Epithelial cell of esophagus (primary cell): ENCODE measurements at regions not wholly inside any gene's neighbourhood (a gene's known extent, or its start where the extent isn't known, plus 50 kb on each side); places are given as distances from the start of the nearest gene placed in this dataset.

Experiments
- DNase-seq: peaks from one replicate; pipeline ENCODE4 v3.0.0; 2010; ENCODE audit warnings: low read depth
- H3K4me3 ChIP-seq: 2 replicates; pipeline ENCODE4 v1.5.1; 2011; ENCODE audit warnings: mild to moderate bottlenecking, low read length, control low read depth
- TF ChIP-seq, protein P1 (sequence below): IDR thresholded peaks from 2 replicates; pipeline ENCODE4 v1.5.1; 2011; ENCODE audit warnings: low read depth, mild to moderate bottlenecking, low read length, control low read depth, inconsistent platforms; ENCODE audit not compliant: insufficient read depth; ENCODE audit errors: missing control alignments

DNA sequence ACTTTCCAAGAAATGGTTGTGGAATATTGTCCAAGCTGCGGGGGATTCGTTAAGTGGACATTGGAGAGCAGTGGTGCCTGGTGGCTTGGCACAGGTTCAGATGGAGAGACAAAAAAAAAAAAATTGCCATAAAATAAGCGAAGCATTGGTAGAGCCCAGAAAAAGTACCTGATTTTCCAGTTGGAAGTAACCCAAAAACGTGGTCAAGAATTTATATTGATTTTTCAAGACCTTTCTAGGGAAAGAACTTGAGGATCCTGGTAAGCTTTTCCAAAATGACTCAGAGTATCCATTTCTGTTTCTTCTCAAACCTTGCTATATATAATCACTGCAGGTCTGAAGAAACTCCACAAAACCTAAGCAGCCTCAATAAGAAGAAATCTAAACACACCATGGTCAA is 94.6 kb downstream of the ING1 start:
- TF ChIP-seq, protein P1, sequence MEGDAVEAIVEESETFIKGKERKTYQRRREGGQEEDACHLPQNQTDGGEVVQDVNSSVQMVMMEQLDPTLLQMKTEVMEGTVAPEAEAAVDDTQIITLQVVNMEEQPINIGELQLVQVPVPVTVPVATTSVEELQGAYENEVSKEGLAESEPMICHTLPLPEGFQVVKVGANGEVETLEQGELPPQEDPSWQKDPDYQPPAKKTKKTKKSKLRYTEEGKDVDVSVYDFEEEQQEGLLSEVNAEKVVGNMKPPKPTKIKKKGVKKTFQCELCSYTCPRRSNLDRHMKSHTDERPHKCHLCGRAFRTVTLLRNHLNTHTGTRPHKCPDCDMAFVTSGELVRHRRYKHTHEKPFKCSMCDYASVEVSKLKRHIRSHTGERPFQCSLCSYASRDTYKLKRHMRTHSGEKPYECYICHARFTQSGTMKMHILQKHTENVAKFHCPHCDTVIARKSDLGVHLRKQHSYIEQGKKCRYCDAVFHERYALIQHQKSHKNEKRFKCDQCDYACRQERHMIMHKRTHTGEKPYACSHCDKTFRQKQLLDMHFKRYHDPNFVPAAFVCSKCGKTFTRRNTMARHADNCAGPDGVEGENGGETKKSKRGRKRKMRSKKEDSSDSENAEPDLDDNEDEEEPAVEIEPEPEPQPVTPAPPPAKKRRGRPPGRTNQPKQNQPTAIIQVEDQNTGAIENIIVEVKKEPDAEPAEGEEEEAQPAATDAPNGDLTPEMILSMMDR = no peak
- no peak for DNase-seq
- no peak overlapping the region for H3K4me3 ChIP-seq

DNA sequence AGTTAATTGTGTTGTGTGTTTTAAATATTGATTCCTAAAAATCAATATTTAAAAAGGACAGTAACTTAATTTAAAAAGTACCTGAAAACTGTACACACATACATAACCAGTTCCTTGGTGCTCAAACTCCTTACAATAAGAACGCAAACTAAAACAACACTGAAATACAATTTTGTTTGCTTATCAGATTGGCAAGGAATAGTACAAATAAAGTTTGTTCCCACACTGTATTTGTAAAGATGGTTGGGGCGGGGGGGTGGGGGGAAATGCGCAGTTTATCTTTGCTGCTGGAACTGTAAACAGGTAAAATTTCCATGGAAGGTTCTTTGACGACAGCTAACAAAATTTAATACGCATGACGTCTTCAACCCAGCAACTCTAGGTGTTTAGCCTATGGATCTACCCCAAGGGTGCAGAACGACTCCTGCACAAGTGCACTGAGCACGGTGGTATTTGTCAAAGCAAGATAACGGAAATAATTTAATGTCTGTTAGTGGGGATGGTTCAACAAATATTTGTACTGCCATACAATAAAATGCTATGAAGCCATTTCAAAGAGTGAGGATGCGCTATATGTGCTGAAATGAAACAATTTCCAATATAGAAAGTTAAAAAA is 96.5 kb downstream of the ING1 start:
- TF ChIP-seq, protein P1 = no peak
- H3K4me3 ChIP-seq = no peak overlapping the region
- DNase-seq = no peak

DNA sequence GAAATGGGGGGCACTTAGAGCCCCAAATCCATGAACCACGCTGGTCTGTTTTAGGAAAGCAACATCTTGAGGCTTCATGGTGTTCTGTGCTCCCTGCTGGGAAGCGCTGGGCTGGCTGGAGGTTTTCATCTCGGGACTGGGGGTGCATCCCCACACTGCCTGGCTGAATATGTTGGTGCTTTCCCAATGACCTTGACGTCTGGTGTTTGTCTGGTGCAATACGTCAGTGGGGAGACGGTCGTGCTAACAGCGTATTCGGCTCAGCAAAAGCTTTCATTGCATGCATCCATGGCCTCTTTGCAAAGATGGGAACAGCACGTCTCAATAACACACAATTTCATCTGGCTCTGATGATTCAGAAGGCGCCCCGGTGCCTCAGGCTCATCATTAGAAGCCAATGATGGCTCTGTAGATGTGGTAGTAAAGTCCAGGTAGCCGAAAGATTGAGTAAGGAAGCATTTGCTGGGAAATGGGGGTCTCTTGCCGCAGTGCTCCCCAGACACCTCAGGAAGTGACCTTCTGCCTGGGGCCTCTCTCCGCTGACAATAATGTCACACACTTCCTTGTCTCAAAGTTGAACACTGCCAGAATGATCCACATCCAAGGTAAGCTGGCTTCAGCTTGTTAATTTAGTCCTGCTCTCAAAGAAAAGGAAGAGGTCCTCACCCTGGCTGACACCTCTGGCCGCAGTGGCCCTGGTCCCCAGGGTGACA is 97.7 kb downstream of the ING1 start:
- no peak for DNase-seq
- TF ChIP-seq, protein P1 = no peak
- no peak overlapping the region for H3K4me3 ChIP-seq

DNA sequence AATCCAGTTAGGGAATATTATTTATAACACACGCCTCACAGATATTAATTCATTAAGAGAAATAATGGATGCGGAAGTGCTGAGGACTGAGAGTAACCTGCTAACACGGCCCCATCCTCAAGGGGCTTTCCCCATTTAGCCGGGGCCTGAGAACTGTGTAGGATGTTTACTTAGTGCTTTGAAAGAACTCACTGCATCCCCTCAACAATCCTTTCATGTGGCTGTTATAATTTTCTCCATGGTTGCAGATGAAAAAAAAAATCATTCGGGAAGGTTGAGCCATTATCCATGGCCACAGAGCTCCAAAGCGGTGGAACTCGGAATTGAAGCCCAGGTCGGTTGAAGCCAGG is 98.2 kb downstream of the ING1 start:
- DNase-seq = no peak
- TF ChIP-seq, protein P1 = no peak
- H3K4me3 ChIP-seq = no peak overlapping the region

DNA sequence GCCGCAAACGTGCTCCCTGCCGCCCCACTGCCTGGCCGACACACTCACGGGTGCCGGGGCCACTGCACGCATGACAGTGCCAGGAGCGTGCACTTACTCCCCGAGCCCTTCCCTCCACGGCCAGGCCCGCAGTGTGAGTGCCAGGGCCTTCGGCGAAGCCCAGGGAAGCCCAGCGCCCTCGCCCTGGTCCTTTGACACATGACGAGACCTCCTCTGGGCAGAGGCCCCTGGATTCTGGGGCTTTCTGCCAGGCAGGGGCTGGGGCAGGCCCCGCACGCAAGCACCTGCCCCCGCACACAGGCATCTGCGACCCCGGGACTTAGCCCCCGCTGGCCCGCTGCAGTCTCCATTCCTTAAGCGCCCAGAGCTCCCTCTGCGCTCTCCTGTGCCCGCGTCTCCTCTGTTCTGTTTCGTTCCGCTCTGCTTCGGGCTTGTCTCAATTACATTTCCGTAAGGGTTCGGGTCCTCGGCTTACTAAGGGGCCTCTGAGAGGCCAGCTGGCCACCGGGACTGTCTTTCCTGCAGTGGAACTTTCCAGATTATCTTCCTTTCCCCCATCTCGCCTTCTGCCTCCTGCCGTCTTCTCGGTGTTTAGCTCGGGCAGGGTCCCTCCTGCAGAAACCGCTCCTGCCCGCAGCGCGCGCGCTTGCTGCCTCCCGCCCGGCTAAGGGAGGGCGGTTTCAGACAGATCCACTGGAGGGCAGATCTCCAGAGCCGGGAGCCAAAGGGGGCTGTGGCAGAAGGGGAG is 98.8 kb downstream of the ING1 start:
- peak overlapping the region; percentile 19 for H3K4me3 ChIP-seq
- TF ChIP-seq, protein P1 = no peak
- peak; percentile 8 for DNase-seq

DNA sequence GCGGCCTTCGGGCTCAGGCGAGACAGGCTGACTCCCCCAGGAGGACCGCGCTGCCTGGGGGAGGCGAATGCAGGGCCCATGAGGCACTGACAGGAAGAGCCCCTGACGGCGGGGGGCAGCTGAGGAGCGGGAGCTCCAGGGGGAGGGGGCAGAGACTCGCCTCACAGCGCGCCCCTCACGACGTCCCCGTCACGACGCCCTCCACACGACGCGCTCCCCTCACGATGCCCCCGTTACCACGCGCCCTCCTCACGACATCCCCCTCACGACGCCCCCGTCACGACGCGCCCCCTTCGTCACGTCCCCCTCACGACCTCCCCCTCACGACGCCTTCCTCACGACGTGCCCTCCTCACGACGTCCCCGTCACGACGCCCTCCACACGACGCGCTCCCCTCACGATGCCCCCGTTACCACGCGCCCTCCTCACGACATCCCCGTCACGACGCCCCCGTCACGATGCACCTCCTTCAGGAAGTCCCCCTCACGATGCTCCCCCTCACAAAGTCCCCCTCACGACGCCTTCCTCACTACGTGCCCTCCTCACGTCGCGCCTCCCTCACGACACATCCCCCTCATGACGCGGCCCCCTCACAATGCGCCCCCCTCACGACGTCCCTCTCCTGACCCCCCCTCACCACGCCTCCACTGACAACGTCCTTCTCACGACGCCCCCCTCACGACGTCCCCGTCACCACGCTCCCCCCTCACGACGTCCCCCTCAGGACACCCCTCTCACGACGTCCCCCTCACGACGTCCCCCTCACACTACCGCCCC is 99.6 kb downstream of the ING1 start:
- no peak for DNase-seq
- H3K4me3 ChIP-seq = no peak overlapping the region
- TF ChIP-seq, protein P1 = no peak
